Fibroblast of lung (primary cell): ENCODE measurements at regions not wholly inside any gene's neighbourhood (a gene's known extent, or its start where the extent isn't known, plus 50 kb on each side); places are given as distances from the start of the nearest gene placed in this dataset.
"Not testable (repeated sequence)": the region's sequence is repeated elsewhere in the genome, so short reads cannot be mapped to it uniquely, and the experiment has no call there.

ENCODE experiments used
- DNase-seq, 2 donors: peaks; one replicate each; pipeline versions ENCODE4 v3.0.0 to v3.0.0-alpha.2; 2010; ENCODE audit warnings: low read depth in 2 of 2
- H2AFZ ChIP-seq: 2 replicates; pipeline ENCODE4 v1.5.1; 2012; ENCODE audit warnings: low read length, control low read depth, inconsistent platforms
- H3K27ac ChIP-seq: 2 replicates; pipeline ENCODE4 v1.5.1; 2011; ENCODE audit warnings: low read length, control low read depth; ENCODE audit not compliant: insufficient read depth
- H3K27me3 ChIP-seq: 2 replicates; pipeline ENCODE4 v1.5.1; 2011; ENCODE audit warnings: mild to moderate bottlenecking, low read length; ENCODE audit not compliant: control insufficient read depth, insufficient read depth
- H3K36me3 ChIP-seq: 2 replicates; pipeline ENCODE4 v1.5.1; 2011; ENCODE audit warnings: low read length; ENCODE audit not compliant: control insufficient read depth, insufficient read depth
- H3K4me1 ChIP-seq: 2 replicates; pipeline ENCODE4 v1.5.1; 2011; ENCODE audit warnings: low read length; ENCODE audit not compliant: control insufficient read depth, insufficient read depth; ENCODE audit errors: extremely low read depth
- H3K4me2 ChIP-seq: 2 replicates; pipeline ENCODE4 v1.5.1; 2011; ENCODE audit warnings: low read length, control low read depth; ENCODE audit not compliant: insufficient read depth; ENCODE audit errors: extremely low read depth
- H3K4me3 ChIP-seq, 4 experiments: fragments of 200-600 bp in 1 of 4; sonication (generic) in 1 of 4; replicated peaks in 1 of 4; 2 replicates each; pipeline ENCODE4 v1.5.1; 2011 to 2016; ENCODE audit warnings: low read length in 4 of 4, low read depth in 3 of 4, mild to moderate bottlenecking in 3 of 4, control low read depth in 2 of 4, inconsistent platforms in 1 of 4, mixed read lengths in 1 of 4; ENCODE audit not compliant: insufficient read depth in 1 of 4; ENCODE audit errors: control extremely low read depth in 1 of 4
- H3K79me2 ChIP-seq: 2 replicates; pipeline ENCODE4 v1.5.1; 2012; ENCODE audit warnings: mild to moderate bottlenecking, low read length, inconsistent platforms; ENCODE audit not compliant: control insufficient read depth, insufficient read depth
- H3K9ac ChIP-seq: 2 replicates; pipeline ENCODE4 v1.5.1; 2011; ENCODE audit warnings: mild to moderate bottlenecking, low read length, control low read depth; ENCODE audit not compliant: insufficient read depth
- H3K9me3 ChIP-seq: 2 replicates; pipeline ENCODE4 v1.5.1; 2012; ENCODE audit warnings: low read depth, low read length; ENCODE audit not compliant: control insufficient read depth, insufficient read depth
- H4K20me1 ChIP-seq: 2 replicates; pipeline ENCODE4 v1.5.1; 2011; ENCODE audit warnings: low read length; ENCODE audit not compliant: control insufficient read depth, insufficient read depth; ENCODE audit errors: extremely low read depth
- EZH2 ChIP-seq: IDR thresholded peaks from 2 replicates; pipeline ENCODE4 v1.5.1; 2012; ENCODE audit warnings: low read length, control low read depth, mild to moderate bottlenecking; ENCODE audit errors: missing control alignments
- TF ChIP-seq, protein P1 (sequence below), 2 donors: IDR thresholded peaks in 1 of 2; conservative IDR thresholded peaks in 1 of 2; 1 replicate in 1 of 2; 2 replicates in 1 of 2; pipeline ENCODE4 v1.5.1; 2011 to 2012; ENCODE audit warnings: low read length in 2 of 2, control low read depth in 1 of 2, inconsistent platforms in 1 of 2, low read depth in 1 of 2, mild to moderate bottlenecking in 1 of 2

DNA sequence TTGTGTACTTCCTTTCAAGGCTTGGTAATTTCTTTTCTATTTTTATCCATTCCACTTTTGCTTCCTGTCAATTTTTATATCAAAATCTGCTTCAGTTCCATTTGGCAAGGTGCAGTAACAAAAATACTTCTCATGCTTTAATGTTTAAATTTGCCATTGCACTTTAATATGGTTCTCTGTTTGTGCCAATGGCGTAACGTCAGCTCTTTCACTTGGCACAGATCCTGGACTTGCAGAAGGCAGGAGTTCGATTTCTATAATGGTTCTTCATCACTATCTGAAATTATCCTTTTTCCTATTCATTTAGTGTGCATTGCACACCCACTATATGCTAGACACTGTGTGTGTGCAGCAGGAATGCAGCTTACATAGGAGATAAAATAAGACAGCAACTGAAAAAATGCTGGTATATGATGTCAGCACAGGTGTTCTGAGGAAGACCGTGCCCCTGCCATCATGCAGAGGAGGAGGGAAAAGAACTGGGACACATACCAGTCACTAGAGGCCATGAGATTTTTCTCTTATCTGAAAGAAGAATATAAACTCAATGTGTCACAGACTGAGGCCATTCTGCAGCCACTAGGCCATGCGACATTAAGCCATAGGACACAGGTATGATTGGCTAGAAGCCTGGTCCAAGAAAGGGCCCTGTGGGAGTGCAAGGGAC, 298.2 kb downstream of the RPAP3 start:
- no peaks in the 10 kb centered on the region for H4K20me1 ChIP-seq
- no peaks in the 10 kb centered on the region for H3K9me3 ChIP-seq
- H3K4me1 ChIP-seq: no peaks in the 10 kb centered on the region
- no peak overlapping the region for H3K4me3 ChIP-seq
- TF ChIP-seq, protein P1, sequence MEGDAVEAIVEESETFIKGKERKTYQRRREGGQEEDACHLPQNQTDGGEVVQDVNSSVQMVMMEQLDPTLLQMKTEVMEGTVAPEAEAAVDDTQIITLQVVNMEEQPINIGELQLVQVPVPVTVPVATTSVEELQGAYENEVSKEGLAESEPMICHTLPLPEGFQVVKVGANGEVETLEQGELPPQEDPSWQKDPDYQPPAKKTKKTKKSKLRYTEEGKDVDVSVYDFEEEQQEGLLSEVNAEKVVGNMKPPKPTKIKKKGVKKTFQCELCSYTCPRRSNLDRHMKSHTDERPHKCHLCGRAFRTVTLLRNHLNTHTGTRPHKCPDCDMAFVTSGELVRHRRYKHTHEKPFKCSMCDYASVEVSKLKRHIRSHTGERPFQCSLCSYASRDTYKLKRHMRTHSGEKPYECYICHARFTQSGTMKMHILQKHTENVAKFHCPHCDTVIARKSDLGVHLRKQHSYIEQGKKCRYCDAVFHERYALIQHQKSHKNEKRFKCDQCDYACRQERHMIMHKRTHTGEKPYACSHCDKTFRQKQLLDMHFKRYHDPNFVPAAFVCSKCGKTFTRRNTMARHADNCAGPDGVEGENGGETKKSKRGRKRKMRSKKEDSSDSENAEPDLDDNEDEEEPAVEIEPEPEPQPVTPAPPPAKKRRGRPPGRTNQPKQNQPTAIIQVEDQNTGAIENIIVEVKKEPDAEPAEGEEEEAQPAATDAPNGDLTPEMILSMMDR (conservative IDR thresholded peaks at IDR 0.05 in 1 of 2, IDR thresholded peaks at IDR 0.05 in 1 of 2; ENCODE audit: low read depth in 1 of 2, low read length in 2 of 2): no peak
- TF ChIP-seq EZH2: no peak
- H2AFZ ChIP-seq: no peak overlapping the region
- no peaks in the 10 kb centered on the region for H3K27me3 ChIP-seq
- H3K9ac ChIP-seq: no peak overlapping the region
- H3K36me3 ChIP-seq: no peaks in the 10 kb centered on the region
- no peaks in the 10 kb centered on the region for H3K79me2 ChIP-seq
- H3K27ac ChIP-seq: no peak overlapping the region
- H3K4me2 ChIP-seq: no peak overlapping the region
- DNase-seq: no peak

- H3K9me3 ChIP-seq: no peaks in the 10 kb centered on the region
- H3K9ac ChIP-seq: no peak overlapping the region
- no peak overlapping the region for H3K4me2 ChIP-seq
- no peaks in the 10 kb centered on the region for H3K36me3 ChIP-seq
- H3K27me3 ChIP-seq: no peaks in the 10 kb centered on the region
- no peak overlapping the region for H2AFZ ChIP-seq
- no peak overlapping the region for H3K4me3 ChIP-seq
- H3K79me2 ChIP-seq: no peaks in the 10 kb centered on the region
- no peak for DNase-seq
- H3K4me1 ChIP-seq: no peaks in the 10 kb centered on the region
- H4K20me1 ChIP-seq: no peaks in the 10 kb centered on the region
- TF ChIP-seq, protein P1 (conservative IDR thresholded peaks at IDR 0.05 in 1 of 2, IDR thresholded peaks at IDR 0.05 in 1 of 2; ENCODE audit: low read depth in 1 of 2, low read length in 2 of 2): no peak
- no peak for TF ChIP-seq EZH2
- H3K27ac ChIP-seq: no peak overlapping the region
Measured at GRCh38 chr12:47403681-47404080, 302.1 kb downstream of the RPAP3 start.

- H3K9ac ChIP-seq, H3K4me1 ChIP-seq, H4K20me1 ChIP-seq, H3K36me3 ChIP-seq, H3K4me3 ChIP-seq, DNase-seq, H3K79me2 ChIP-seq, H2AFZ ChIP-seq, H3K27me3 ChIP-seq, H3K27ac ChIP-seq, H3K4me2 ChIP-seq, H3K9me3 ChIP-seq: not testable (repeated sequence)
Measured at GRCh38 chr12:47401196-47401595, 304.6 kb downstream of the RPAP3 start.
